GM18520 (cell line): ENCODE measurements at regions not wholly inside any gene's neighbourhood (a gene's known extent, or its start where the extent isn't known, plus 50 kb on each side); places are given as distances from the start of the nearest gene placed in this dataset.
A peak's percentile ranks its signal among the peaks of the same experiment; 100 is the strongest.

Experiments
- ATAC-seq: cut with Tn5 transposase; IDR thresholded peaks from one replicate; pipeline ENCODE4 v1.9.1; 2021; ENCODE audit not compliant: unreplicated experiment

DNA sequence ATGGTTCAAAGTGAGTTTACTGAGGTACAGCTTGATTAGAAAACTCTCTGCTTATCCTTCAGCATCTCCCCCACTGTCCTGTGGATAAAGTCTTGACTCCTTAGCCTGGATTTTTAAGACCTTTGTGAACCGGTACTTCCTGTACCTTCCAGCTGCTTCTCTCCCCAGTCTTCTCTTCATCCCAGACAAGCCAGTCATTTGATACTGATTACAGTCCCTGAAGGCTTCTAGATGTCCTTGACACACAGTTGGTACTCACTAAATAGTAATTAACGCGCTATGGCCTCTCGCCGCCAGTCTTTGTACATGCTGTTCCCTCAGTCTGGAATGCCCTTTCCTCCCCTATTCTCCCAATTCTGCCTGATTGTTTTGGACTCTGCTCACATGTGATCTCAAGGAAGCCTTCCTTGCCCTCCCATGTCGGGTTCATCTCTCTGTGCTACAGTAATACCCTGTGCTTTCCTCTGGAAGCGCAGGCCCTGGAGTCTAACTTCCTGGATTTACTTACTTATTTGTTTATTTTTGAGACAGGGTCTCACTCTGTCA lies 50.6 kb upstream of the PTGR2 start:
- ATAC-seq = no peak

DNA sequence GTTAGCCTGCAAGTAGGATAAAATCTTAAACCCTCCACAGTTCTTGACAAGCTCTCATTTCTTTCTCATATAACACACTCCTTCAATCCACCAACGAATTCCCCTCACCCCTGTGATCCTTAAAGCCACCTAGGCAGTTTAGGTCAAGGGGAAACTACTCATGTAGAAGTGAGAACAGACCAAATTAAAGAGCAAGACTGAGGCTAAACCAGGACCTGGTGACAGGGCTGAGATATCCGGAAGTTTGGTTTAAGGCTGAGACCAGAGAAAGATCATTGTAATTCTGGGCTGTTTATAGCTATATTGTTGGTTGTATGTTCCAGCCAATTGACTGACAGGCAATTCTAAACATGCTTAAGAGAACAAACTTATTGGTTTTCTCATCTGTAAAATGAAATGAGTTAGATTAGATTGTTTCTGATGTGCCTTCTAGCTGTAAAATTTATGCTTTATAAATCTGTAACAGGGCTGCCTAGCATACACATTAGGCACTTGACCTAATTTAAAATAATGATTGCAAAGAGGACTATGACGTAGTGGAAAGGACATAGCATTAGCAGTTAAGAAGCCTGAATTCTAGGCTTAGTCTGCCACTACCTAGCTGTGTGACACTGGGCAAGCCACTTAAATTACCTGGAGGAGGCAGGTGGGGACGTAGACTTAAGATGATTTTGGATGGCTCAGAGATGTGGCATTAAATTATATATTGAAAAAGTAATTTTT lies 53.9 kb upstream of the PTGR2 start:
- no peak for ATAC-seq

DNA sequence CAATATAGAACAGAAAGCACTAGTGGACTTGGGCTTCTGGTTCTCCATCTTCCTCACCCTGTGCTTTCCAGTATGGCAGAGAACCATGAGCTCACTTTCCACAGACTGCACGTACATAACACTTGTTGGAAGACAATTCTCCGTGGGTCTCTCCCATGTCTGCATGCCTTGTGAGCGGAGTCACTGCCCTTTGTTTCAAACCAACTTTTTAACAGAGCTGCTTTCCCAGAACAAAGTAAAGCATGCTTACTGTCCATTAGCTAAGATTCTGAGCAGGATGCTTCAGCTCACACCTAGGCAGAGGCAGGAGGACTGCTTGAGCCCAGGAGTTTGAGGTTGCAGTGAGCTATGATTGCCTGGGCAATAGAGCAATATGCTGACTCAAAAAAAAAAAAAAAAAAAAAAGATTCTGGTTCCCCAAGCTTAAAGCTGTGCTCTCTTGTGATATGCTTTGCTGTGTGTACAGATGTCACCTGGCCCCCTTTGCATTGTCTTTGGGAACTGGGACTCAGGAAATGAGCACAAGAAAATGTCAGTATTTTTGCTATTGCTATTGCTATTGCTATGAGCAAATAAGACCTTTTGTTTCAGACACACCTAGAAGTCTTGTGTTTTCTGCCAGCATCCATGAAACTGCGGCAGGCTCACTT lies 54.6 kb upstream of the PTGR2 start:
- no peak for ATAC-seq

DNA sequence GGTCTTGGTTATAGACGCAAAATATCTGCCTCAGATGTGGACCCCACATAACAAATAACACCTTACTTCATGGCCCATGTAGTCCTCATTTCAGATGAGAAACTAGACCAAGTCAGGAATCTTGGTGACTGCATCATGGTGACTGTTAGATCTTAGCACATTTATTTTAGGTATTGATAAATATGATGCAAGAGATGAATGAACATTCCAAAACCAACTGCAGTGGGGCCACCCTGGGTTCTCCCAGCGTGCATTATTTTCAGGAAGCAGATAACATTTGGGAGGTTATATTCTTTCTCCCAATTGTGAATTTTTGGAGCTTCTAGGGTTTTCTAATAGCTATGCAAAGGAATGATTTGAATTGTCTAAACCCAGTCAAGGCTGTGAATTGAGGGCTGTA lies 55.2 kb upstream of the PTGR2 start:
- ATAC-seq = no peak

DNA sequence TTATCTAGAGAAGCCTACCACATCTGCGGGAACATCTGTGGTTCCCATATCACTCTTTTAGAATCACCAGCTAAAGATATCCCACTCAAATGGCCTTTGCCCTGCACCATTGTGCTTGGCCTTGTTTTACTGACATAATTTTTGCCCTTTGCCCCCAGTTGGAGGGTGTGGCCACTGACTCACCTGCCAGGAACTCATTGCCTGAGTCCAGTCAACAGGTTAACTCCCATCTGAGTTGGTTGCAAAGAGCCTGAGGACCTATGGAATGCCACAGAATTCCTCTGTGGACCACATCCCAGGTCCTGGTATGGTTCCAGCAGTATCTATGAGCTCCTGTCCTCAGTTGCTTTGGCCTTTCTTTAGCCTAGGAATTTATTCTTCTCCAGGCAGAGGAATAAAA lies 55.7 kb upstream of the PTGR2 start:
- ATAC-seq = no peak

DNA sequence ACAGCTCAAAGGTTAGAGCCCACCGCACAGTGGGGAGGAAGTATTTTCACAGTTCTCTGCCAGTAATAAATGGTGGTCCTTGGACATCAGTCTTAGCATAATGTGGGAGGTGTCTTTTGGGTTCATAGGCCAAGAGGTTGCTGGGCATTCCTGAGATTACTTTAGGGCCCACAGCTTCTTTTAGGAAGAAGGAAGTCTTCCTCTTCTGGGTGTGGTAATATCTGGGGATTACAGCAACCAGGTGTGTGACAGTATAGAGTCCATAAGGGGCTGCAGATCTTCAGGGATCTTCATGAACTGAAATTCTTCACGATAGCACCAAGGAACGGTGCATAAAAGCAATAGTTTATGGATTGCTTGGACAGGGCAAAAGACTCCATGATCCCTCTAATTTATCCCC lies 56.2 kb upstream of the PTGR2 start:
- ATAC-seq = no peak

DNA sequence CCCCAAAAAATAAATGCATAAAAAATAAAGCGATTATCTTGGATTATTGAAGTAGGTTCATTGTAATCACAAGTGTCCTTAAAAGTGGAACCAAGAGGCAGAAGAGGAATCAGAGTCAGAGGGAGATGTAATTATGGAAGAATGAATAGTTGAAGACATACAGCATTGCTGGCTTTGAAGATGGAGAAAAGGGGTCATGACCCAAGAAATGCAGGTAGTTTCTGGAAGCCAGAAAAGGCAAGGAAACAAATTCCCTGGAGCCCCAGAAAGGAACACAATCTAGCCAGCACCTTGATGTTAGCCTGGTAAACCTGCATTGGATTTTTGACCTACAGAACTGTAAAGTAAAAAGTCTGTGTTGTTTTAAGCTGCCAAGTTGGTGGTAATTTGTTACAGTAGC lies 57.5 kb upstream of the PTGR2 start:
- no peak for ATAC-seq

DNA sequence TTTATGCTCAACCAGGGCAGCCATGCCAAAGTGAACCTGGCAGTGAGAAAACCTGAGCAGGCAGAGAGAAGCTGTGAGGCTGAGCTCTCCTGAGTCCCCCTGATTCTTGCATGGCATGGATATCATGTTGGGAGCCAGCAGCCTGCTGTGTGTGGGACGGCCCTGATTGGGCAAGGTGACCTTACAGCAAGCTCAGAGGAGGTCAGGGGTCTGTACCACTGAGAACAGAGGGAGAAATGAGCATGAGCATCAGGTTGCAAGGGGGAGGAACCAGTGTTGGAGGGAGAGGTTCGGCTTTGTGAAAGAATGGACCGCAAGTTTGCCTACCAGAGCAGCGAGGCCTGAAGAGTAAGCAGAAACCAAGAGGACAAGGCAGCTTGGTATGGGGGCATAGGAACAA lies 59.1 kb upstream of the PTGR2 start:
- no peak for ATAC-seq

DNA sequence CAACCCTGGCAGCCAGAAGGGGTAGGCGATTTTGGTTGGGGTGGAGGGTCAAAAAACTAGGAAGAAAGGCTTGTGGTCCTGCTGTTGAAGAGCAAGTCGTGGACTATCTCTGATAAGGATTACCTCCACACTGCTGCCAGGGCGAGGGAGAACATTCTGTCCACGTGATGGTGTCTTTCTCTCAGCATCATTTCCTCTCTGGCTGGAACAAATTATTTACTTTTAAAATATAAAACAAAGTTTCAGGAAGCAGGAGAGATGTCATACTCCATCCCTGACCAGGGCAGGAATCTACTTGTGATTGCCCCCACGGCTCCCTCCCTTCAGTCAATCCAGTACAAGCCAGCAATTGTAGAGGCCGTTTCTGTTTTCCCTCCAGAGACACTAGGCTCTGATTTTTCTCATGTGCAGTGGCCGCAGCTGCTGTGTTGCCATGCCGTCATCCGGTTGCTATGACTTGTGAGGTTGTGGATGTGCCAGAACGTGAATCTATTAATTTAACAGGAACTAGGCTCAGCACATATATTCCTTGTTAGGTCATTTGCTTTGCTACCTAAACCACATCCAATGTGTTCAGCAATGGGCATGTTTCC lies 61.5 kb upstream of the PTGR2 start:
- ATAC-seq = no peak

DNA sequence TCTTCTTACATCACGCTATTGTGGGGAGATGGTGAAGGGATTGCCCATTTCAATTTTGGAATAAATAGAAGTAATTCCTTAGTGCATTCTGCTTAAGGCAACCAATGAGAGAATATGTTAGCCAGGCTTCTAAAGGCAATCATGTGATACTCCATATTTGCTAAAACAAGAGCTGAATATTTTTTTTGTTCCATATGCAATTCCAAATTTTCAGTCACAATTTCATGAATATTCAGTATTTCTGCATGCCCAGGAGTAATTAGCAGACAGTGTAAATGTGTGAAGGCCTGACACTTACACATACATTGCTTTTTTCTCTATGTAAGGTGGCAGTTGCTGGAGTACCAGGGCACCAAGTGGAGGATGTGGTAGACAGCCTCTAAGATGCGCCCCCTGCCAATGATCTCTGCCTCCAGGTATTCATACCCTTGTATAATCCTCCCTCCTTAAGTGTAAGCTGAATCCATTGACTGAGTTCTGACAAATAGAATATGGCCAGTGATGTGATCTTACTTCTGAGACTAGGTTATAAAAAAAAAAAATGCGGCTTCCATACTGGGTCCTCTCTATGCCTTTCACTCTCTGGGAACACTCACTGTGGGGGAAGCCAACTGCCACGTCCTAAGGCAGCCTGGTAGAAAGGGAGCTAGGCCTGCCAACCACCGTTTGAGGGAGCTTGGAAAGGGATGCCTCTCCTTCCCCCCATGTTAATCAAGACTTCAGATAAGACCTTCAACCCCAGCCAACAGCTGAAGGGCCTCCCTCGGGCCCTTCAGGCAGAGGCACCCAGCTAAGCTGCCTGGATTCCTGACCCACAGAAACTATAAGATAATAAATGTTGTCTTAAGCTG lies 62.7 kb upstream of the PTGR2 start:
- ATAC-seq = no peak

DNA sequence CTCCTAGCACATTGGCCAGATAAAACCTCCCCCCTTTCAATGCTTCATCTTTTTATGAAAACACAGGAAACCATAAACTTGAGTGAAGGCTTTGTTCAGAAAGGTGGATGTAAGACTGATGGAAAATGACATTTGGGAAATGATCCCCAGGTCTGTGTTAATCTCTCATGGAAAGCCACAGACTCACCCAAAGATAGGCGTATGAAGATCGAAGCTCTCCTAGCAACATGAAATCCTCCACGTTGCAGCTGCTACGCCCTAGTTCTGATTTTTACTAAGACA lies 63.4 kb upstream of the PTGR2 start:
- no peak for ATAC-seq

DNA sequence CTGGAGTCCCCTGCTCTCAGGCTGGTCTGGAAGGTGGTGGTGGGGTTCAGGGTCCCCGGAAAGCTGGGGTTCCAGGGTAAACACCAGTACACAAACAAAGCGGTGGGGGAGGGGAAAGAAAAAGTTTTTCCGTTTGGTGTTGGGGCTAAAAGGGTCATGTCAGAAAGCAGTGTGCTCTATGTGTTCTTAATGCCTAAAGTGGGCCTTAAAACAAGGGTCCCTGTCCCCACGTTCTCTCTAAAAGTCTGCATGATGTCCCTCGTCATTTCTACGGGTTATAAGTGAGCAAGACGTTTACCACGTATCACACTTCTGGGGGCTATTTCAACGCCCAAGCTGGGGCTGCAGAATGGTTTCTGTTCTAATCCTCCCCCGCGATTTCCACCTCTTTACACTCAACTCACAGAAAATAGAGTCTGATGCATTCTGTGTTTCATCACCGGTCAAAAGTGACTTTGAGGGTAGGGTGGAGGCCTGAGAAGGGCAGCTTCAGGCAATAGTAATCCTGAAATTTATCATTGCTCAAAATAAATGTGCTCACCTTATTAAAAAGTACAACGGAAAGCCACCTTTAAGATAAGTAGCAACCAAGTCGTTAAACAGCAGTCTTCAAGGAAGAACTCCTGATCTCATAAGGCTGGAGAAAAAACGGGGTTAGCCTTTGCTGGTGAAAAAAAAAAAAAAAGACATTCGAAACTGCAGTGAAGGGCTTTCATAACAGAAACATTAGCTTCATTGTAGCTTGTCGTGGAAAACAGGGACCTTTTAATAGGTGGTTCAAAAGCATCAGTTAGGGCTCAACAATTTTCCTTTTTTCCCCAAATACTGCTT lies 63.9 kb upstream of the PTGR2 start:
- no peak for ATAC-seq

DNA sequence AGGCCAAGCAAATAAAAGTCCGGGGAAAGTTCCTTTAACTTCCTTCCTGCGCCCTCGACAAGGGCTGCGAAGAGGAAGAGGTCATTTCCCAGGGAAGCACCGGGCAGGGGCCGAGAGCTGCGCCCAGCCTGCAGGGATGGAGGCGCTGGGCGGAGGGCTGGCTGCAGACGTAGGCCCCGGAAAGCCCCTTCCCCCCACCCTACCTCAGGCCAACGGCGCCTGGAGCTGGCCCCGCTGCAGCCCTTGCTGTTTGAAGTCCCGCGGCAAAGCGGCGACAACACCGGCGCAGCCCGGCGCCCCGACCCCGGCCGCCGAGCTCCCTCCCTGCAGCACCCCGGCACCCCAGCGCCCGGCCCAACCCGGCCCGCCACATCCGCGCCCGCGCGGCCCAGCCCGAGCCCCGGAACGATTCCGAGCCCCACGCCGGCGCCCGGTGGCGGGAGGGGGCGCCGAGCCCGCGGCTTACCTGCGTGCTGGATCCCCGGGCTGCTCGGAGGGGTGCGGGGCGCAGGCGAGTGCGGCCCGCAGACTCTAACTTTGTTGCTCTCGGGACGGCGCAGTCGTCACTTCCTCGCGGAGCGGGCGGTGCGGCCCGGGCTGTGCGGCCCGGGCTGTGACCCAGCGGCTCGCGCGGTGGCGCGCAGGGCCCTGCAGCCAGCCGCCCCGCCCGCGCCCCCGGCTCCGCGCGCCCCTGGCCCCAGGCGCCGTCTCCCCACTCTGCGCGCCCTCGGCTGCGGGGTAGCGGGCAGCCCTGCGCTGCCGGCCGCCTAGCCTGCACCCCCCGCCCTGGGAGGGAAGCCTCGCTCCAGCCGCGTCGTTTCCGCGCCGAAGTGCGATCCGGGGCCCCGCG lies 64.8 kb upstream of the PTGR2 start:
- ATAC-seq = peak; percentile 40

DNA sequence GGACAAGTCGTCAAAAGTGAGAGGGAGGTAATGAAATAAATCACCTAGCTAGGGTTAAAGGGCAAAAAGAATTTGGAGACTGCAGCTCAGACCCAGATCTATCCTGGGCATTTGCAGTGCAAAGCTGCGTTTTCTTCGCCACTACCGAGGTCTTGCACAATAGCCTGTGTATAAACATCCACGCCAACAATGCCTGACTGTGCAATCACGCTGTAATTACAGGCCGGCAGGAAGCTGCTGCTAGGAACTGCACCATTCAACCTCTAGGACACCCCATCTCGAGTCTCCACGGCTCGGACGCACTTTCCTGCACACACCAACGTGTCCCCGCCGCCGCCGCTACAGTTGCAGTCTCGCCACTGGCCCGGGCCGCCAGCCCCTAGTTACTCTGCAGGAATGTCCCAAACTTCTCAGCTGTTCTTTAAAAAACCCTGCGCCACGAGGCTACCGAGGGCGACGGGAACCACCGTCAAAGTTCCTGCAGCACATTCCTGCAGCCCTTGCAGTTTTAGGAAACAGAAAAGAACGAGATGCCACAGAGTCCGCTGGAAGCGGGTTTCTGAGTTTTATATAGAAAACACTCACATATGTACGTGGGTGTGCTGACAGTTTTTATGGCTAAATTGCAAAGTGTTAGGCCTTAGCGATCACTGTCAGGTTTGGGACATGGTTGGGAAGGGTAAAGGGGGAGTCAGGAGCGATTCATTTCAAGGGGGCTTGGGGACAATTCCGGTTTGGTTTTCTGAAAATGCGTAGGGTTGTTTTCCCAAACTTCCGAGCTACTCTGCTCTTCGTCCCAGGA lies 65.6 kb upstream of the PTGR2 start:
- no peak for ATAC-seq

DNA sequence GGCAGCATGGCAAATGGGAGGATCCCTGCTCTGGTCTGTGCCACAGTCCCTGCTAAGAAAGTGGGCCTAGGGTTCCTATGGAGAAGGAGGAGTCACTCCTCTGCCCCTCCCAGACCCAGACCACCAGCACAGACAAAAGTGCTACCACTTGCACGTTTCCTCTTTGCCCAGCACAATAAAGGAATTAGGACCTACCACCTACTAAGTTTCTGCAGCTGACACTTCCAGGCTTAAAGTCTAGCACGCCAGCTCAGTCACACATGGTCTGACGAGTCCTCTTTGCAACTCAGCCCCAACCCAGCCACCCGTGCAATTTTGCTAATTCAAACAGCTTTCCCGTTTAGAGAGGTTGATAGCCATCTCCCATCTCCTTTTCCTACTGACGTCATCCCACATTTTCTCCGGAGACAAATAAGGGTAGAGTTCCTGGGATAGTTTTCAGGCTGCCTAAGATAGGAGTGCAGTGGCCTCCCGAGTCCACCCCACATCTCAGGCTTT lies 66.2 kb upstream of the PTGR2 start:
- no peak for ATAC-seq

DNA sequence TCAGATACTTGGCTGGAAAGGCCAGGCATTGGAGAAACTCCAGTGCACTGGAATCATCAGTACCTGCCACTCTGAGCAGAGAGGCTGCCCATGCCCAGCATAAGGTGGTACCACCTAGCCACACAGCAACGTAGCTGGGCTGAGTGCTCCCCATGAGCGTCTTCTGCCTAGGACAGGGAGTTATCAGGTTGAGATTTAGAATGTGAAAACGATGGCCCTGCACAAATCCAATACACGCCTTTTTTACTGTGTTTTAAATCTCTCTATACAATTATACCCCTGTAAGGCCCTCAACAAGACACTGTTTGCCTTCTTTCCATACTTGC lies 66.7 kb upstream of the PTGR2 start:
- no peak for ATAC-seq

DNA sequence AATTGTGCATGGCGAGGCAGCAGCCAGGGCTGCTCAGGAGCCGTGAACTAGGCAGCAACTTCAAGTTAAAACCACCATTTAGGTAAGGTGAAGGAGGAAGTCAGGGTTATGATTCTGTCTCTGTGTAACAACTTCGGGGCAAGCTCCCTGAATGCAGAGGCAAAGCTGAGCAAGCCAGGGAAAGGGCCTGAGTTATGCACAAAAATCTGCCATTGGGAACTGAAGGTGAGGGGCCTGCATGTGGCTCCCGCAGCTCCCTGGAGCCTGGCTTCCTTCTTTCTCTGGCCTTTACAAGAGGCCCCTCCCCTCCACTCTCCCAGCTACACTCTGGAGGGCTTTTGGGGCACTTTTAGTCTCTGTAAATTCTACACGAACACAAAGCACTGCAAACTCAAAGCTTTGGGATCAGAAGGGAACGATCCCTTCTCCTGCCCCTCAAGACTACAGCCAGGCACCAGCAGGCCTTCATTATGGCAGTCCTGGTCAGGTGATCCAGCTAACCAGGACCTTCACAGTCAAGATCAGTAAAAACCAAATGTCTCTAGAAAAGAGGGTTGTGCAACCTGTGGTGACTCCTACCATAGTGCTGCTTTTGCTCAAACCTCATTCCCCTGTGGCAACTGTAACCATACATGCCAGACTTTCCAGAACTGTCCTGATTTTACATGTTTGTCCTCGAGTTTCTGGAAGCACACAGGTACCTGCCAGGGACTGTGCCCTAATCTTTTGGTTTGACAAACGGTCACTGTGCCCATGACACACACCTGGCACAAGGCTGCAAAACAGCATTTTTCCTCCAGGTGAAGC lies 67.2 kb upstream of the PTGR2 start:
- no peak for ATAC-seq

DNA sequence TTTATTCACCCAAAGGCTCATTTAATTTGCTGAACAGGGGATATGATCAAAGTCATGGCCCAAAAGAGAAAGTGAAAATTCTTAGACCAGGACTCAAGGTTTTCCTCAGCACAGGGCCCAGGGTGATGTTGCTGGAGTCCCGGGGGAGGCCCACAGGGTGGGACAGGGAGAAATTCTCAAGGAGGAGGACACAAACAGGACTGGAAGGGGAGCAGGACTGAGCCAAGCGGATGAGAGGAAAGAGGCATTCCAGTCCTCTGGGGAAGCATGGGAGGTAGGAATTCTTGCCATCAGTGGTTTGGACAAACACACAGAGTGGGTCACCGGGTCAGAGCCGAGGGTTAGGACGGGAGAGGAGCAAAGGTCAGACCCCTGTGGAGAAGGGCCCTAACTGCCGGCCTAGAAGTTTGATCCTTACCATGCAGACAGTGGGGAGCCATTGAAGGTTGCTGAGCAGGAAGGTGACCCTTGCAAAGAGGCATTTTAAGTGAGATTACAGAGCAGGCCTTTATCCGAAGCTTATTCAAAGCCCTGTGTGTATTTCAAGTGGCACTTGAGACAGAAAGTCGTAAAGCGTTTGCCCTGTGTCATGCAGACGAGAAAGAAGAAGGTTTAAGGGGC lies 68.4 kb upstream of the PTGR2 start:
- ATAC-seq = no peak
